ENCODE measurements at regions not wholly inside any gene's neighbourhood (a gene's known extent, or its start where the extent isn't known, plus 50 kb on each side); places are given as distances from the start of the nearest gene placed in this dataset.

DNA sequence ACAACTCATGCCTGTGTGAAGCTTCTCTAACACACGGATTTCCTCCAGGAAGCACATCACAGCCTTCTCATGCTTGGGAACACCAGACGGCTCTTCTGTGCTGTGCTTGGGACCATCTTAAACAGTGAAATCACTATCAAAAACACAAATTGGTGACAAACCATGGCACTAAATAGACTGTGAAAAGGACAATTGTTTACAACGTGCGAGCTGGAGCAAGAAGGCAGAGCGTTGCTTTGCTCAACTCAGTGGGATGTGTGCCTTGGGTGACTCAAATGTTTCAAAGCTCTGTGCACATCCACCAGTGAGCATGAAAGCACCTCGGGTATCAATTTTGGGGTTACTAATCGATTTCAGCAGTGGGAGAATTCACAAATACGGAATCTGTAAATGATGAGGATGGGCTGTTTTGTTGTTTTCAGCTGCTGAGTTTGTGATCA lies 182.4 kb upstream of the ARL4C start:
- no peaks in the 10 kb centered on the region for H3K4me1 ChIP-seq
- peak; percentile 56 for DNase-seq (ENCODE audit: low spot score)
- peak overlapping the region in 1 of 2 donors; percentile 55 for H3K27ac ChIP-seq
- no peaks in the 10 kb centered on the region for H3K27me3 ChIP-seq
- H3K9me3 ChIP-seq: no peaks in the 10 kb centered on the region
- no peak for TF ChIP-seq CTCF (IDR thresholded peaks at IDR 0.05)
- no peaks in the 10 kb centered on the region for H3K36me3 ChIP-seq
- no peak overlapping the region for H3K4me3 ChIP-seq

GRCh38 chr2:234678711-234679110 lies 181.8 kb upstream of the ARL4C start:
- no peak for TF ChIP-seq CTCF (IDR thresholded peaks at IDR 0.05)
- no peaks in the 10 kb centered on the region for H3K4me1 ChIP-seq
- H3K27me3 ChIP-seq: no peaks in the 10 kb centered on the region
- no peak overlapping the region for H3K27ac ChIP-seq
- no peaks in the 10 kb centered on the region for H3K36me3 ChIP-seq
- DNase-seq (ENCODE audit: low spot score): no peak
- H3K4me3 ChIP-seq: no peak overlapping the region
- H3K9me3 ChIP-seq: no peaks in the 10 kb centered on the region

GRCh38 chr2:234677758-234678538 lies 181.1 kb upstream of the ARL4C start:
- Histone ChIP-seq H3K27ac (no peak overlapping the region), H3K9me3 (no peaks in the 10 kb centered on the region), H3K4me3 (no peak overlapping the region), H3K36me3 (no peaks in the 10 kb centered on the region), H3K4me1 (no peaks in the 10 kb centered on the region), H3K27me3 (no peaks in the 10 kb centered on the region)
- peak; percentile 21 for DNase-seq (ENCODE audit: low spot score)
- TF ChIP-seq CTCF (IDR thresholded peaks at IDR 0.05): no peak

GRCh38 chr2:234676783-234677450 lies 180.0 kb upstream of the ARL4C start:
- Histone ChIP-seq H3K36me3 (no peaks in the 10 kb centered on the region), H3K4me3 (no peak overlapping the region), H3K9me3 (no peaks in the 10 kb centered on the region), H3K27ac (no peak overlapping the region), H3K27me3 (no peaks in the 10 kb centered on the region), H3K4me1 (no peaks in the 10 kb centered on the region)
- no peak for TF ChIP-seq CTCF (IDR thresholded peaks at IDR 0.05)
- DNase-seq (ENCODE audit: low spot score): peak; percentile 46

DNA sequence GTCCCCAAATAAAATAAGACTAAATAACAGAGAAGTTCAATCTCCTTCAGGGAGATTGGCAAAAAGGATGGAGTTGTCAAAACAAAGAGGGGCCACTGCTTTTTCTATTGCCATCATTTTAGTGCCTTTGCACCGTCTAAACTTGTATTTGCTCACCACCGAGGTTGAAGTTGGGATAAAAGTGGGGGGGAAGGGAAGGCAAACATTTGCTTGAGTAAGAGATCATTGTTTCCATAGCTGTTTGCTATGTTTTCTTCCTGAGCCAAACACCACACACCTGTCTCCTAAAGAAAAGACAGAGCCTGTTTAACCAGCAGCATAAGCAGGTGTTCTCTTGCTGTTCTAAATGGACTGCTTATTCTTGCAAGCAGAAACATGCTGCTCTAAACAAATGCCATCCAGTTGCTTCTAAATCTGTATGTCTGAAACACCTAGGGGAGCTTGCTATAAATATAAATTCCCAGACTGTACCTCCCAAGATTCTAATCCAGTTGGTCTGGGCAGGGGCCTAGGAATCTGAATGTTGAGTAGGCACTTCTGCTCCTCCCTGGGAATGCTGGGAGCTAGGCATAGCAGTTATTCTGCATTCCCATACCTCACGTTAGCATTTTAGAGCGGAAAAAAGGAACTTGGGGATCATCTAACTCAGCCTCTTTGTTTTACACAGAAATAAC lies 179.4 kb upstream of the ARL4C start:
- no peak for TF ChIP-seq CTCF (IDR thresholded peaks at IDR 0.05)
- no peaks in the 10 kb centered on the region for H3K4me1 ChIP-seq
- no peaks in the 10 kb centered on the region for H3K27me3 ChIP-seq
- no peak overlapping the region for H3K27ac ChIP-seq
- no peak for DNase-seq (ENCODE audit: low spot score)
- H3K36me3 ChIP-seq: no peaks in the 10 kb centered on the region
- H3K4me3 ChIP-seq: no peak overlapping the region
- H3K9me3 ChIP-seq: no peaks in the 10 kb centered on the region

Measured in right atrium auricular region (tissue), 2 donors.